Thymus (tissue), 11 donors: ENCODE measurements at regions not wholly inside any gene's neighbourhood (a gene's known extent, or its start where the extent isn't known, plus 50 kb on each side); places are given as distances from the start of the nearest gene placed in this dataset.
"Not testable (repeated sequence)": the region's sequence is repeated elsewhere in the genome, so short reads cannot be mapped to it uniquely, and the experiment has no call there.

ENCODE experiments used
- DNase-seq, 9 donors: peaks; one replicate each; pipeline ENCODE4 v3.0.0-alpha.2; 2013; ENCODE audit warnings: low spot score in 9 of 9, low read depth in 6 of 9, missing footprints in 1 of 9
- H3K27ac ChIP-seq, 2 donors: one replicate each; pipeline ENCODE4 v1.5.1; 2013; ENCODE audit warnings: control low read depth in 1 of 2, low read depth in 1 of 2, low read length in 1 of 2, mild to moderate bottlenecking in 1 of 2, moderate library complexity in 1 of 2
- H3K27me3 ChIP-seq, 2 donors: one replicate each; pipeline ENCODE4 v1.5.1; 2013; ENCODE audit warnings: low read length in 1 of 2; ENCODE audit not compliant: control insufficient read depth in 2 of 2, insufficient read depth in 1 of 2
- H3K36me3 ChIP-seq, 2 donors: one replicate each; pipeline ENCODE4 v1.5.1; 2013; ENCODE audit warnings: low read length in 1 of 2, mild to moderate bottlenecking in 1 of 2, moderate library complexity in 1 of 2; ENCODE audit not compliant: control insufficient read depth in 2 of 2, insufficient read depth in 2 of 2
- H3K4me1 ChIP-seq, 2 donors: one replicate each; pipeline ENCODE4 v1.5.1; 2013; ENCODE audit warnings: low read length in 2 of 2; ENCODE audit not compliant: control insufficient read depth in 2 of 2, insufficient read depth in 2 of 2
- H3K4me3 ChIP-seq, 2 donors: one replicate each; pipeline ENCODE4 v1.5.1; 2013; ENCODE audit warnings: low read length in 2 of 2, control low read depth in 1 of 2, mild to moderate bottlenecking in 1 of 2
- H3K9me3 ChIP-seq, 2 donors: one replicate each; pipeline ENCODE4 v1.5.1; 2013; ENCODE audit warnings: low read length in 1 of 2, mild to moderate bottlenecking in 1 of 2; ENCODE audit not compliant: control insufficient read depth in 2 of 2, insufficient read depth in 1 of 2
- WGBS: extraction: QIAGEN DNeasy Blood & Tissue Kit; methylation state at CpG from one replicate; pipeline ENCODE4 v1.1.7; 2013; 5-methylcytosine and 5-hydroxymethylcytosine counted together
- donor health status: healthy.

DNA sequence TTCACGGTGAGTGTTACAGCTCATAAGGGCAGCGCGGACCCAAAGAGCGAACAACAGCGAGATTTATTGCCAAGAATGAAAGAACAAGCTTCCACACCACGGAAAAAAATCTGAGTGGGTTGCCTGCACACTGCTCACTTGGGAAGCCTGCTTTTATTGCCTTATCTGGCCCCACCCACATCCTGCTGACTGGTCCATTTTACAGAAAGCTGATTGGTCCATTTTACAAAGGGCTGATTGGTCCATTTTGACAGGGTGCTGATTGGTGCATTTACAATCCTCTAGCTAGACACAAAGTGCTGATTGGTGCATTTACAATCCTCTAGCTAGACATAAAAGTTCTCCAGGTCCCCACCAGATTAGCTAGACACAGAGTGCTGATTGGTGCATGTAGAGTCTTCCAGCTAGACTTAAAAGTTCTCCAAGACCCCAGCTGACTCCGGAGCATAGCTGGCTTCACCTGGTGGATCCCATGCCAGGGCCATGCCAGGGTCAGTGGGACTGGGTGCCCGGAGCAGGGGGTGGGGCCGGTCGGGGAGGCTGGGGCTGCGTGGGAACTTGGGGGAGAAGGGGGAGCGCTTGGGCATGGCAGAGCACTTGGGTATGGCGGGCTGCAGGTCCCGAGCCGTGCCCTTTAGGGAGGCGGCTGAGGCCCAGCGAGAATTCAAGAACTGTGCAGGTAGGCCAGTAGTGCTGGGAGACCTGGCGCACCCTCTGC is 75.4 kb upstream of the ATP1A1 start:
- Histone ChIP-seq H3K36me3 (no peaks in the 10 kb centered on the region), H3K9me3 (peaks cover 0 to 8% of the 10 kb centered on the region in 2 donors), H3K27me3 (no peaks in the 10 kb centered on the region), H3K4me3 (no peak overlapping the region), H3K4me1 (no peaks in the 10 kb centered on the region), H3K27ac (no peak overlapping the region)
- DNase-seq, result no peak
- WGBS, result 97% methylated on average over 18 of the region's 18 CpGs

DNA sequence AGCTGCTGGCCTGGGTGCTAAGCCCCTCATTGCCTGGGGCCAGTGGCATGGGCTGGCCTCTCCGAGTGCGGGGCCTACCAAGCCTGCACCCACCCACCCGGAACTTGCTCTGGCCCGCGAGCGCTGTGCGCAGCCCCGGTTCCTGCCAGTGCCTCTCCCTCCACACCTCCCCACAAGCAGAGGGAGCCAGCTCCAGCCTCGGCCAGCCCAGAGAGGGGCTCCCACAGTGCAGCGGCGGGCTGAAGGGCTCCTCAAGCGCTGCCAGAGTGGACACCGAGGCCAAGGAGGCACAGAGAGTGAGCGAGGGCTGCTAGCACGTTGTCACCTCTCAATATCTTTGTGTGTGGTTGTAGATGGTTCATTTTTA is 74.8 kb upstream of the ATP1A1 start:
- H3K9me3 ChIP-seq, H3K4me1 ChIP-seq, H3K36me3 ChIP-seq, H3K27ac ChIP-seq, DNase-seq, H3K4me3 ChIP-seq, H3K27me3 ChIP-seq: not testable (repeated sequence)
- WGBS, result 95% methylated on average over 15 of the region's 15 CpGs

DNA sequence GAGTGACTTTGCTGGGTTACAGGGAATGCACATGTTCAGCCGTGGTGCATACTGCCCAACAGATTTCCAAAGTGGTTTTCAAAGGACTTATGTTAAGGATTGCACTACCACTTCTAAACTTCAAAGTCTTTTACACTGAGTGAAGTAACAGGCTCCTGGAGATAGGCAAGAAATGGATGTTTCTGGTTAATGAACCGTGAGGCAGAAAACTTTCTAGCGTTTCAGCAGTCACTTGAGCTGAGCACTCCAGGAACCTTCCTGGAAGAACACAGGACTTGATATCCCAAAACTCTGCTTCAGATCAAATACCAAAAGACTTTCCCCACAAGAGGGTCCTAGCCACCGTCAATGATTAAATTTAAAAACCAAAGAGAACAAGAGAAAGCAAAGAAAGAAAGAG is 74.3 kb upstream of the ATP1A1 start:
- no peak for DNase-seq
- no peaks in the 10 kb centered on the region for H3K27me3 ChIP-seq
- no peaks in the 10 kb centered on the region for H3K36me3 ChIP-seq
- no peaks in the 10 kb centered on the region for H3K4me1 ChIP-seq
- H3K9me3 ChIP-seq, result peaks cover 0 to 8% of the 10 kb centered on the region in 2 donors
- no peak overlapping the region for H3K4me3 ChIP-seq
- 92% methylated on average over 4 of the region's 4 CpGs for WGBS
- no peak overlapping the region for H3K27ac ChIP-seq

DNA sequence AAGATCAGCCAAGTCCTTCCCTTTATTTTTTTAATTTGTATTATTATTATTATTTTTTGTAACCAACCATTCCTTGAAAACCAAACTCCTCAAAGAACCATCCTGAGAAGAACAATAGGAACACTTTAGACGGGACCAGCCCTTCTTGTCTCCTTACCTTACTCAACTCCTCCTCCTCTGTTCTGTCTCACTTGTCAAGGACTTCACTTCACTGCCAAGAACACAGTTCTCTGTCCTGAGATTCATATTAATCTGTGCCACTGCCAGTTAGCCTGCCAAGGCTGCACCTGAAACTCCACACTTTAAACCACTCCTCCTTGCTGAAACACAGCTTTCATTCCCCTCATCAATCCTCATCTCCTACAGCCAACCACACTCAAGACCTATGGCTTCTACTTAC is 73.8 kb upstream of the ATP1A1 start:
- H3K9me3 ChIP-seq, result peaks cover 0 to 8% of the 10 kb centered on the region in 2 donors
- H3K27me3 ChIP-seq, result no peaks in the 10 kb centered on the region
- no peak for DNase-seq
- no peak overlapping the region for H3K27ac ChIP-seq
- H3K4me3 ChIP-seq, result no peak overlapping the region
- no peaks in the 10 kb centered on the region for H3K36me3 ChIP-seq
- no peaks in the 10 kb centered on the region for H3K4me1 ChIP-seq
- 93% methylated on average over 1 of the region's 1 CpG for WGBS

DNA sequence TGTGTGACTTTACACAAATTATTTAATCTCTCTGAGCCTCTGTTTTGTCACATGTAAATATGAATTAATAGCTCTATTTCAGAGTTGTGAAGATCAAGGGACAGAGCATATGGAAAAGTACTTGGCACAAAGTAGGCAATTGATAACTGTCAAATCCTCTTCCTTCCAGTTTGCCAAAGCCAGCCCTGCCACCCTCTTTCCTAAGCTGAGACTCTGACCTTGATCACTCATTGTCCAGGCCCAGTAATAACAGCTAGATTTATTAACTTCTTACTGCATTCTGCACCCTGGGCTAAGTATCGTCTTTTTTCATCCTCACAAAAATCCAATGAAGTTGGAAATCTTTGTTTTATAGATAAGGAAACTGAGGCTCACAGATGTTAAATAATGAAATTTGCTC is 70.8 kb upstream of the ATP1A1 start:
- Histone ChIP-seq H3K4me3 (no peak overlapping the region), H3K27me3 (no peaks in the 10 kb centered on the region), H3K4me1 (no peaks in the 10 kb centered on the region), H3K36me3 (no peaks in the 10 kb centered on the region), H3K27ac (no peak overlapping the region), H3K9me3 (peaks cover 2 to 8% of the 10 kb centered on the region in 2 donors)
- no peak for DNase-seq
- 100% methylated on average over 1 of the region's 1 CpG for WGBS

DNA sequence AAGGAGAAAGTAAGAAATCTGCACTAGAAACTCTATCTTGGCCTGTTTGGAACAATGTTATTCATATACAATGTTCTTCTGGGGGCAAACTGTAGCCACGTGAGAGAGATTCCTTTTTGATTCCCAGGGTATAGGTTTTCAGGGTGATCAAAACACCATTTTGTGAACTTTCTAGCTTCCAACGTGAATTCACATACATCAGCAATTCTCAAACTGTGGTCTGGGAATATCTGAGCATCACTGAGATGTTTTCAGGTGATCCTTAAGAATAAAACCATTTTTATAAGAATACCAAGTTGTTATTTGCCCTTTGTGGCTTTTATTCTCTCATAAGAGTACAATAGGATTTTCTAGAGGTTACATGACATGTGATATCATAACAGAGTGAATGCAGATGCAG is 66.9 kb upstream of the ATP1A1 start:
- Histone ChIP-seq H3K36me3 (no peaks in the 10 kb centered on the region), H3K27me3 (no peaks in the 10 kb centered on the region), H3K4me3 (no peak overlapping the region), H3K9me3 (peaks cover 0 to 2% of the 10 kb centered on the region in 2 donors), H3K4me1 (peaks cover 6 to 8% of the 10 kb centered on the region in 2 donors), H3K27ac (no peak overlapping the region)
- 94% methylated on average over 2 of the region's 2 CpGs for WGBS
- no peak for DNase-seq

DNA sequence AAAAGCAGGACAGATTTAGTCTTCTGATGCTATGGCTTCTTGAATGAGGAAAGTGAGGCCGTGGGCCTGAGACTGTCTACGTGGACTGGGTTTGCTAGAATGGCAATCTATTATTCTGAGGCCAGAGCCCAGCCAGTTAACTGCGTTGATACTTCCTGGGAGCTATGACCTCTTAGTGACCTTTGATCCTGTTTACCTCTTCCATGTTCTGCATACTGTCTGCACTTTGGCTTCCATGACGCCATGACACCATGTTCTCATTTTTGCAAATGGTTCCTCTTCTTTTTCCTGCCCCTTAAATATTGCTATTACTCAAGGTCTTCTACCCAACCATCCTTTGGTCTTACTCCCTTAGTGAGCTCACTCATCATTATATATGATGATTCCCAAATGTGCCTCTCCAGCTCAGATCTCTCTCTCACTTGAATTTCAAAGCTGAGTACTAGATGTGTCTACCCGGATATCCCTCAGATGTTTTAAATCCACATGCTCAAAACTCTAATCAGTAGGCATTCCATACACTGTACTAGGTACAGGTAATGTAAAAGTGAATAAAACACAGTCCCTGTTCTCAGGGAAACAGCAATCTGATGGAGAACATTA is 66.1 kb upstream of the ATP1A1 start:
- H3K36me3 ChIP-seq, result no peaks in the 10 kb centered on the region
- H3K4me1 ChIP-seq, result peaks cover 11 to 17% of the 10 kb centered on the region in 2 donors
- 97% methylated on average over 5 of the region's 5 CpGs for WGBS
- H3K27ac ChIP-seq, result no peak overlapping the region
- no peak overlapping the region for H3K4me3 ChIP-seq
- peaks cover 0 to 2% of the 10 kb centered on the region in 2 donors for H3K9me3 ChIP-seq
- no peaks in the 10 kb centered on the region for H3K27me3 ChIP-seq
- no peak for DNase-seq

DNA sequence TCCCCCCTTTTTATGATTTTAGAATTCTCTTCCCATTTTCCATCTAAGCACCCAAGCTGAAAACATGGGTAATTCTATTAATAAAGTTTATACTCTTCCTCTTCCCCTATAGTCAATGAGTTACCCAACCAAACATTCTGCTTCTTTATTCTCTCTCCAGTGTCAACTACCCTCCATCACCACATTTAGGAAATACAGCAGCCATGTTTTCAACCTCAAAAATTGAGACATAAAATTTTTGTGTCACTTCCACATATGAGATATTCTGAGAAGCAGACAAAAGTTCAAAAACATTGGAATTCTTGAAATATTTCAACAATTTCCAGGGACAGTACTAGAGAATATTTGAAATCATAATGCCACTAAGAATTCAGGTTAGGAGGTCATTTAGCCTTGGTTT is 64.8 kb upstream of the ATP1A1 start:
- Histone ChIP-seq H3K27ac (no peak overlapping the region), H3K36me3 (no peaks in the 10 kb centered on the region), H3K27me3 (no peaks in the 10 kb centered on the region), H3K4me3 (no peak overlapping the region), H3K9me3 (peaks cover 0 to 2% of the 10 kb centered on the region in 2 donors), H3K4me1 (peaks cover 14 to 29% of the 10 kb centered on the region in 2 donors)
- no peak for DNase-seq

DNA sequence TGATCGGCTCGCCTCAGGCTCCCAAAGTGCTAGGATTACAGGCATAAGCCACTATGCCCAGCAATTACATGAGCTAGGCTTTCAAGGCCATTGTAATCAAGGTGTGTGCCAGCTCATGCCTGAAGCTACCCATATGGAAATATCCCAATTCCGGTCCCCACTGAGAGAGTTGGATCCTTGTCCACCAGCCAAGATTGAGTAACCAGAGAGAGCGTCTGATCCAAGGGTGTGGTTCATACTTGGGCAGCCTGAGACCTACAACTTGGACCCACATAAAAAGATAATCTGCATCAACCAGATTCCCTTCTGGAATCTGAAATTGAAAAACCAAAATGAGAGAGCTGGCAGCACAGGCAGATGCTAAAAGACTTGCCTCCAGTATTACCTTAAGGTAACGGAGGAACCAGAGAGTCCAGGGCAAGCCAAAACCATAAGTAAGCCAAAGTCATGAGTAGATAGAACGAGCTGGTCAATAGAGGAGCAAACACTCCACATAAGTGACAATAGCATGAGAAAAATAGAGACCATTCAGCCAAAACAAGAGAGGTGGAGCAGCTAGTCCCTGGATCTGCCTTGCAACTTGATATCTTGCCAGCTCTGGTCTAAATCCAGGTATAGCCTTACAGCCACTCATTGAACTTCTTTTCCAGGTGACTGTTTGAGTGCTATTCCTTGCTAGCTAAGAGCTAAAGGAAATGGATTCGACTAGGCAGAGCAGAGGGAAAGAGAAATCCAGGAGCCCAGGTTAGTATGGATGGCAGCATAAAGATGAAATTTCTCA is 63.8 kb upstream of the ATP1A1 start:
- peaks cover 14 to 29% of the 10 kb centered on the region in 2 donors for H3K4me1 ChIP-seq
- no peaks in the 10 kb centered on the region for H3K36me3 ChIP-seq
- H3K4me3 ChIP-seq, result no peak overlapping the region
- no peak for DNase-seq
- peaks cover 0 to 2% of the 10 kb centered on the region in 2 donors for H3K9me3 ChIP-seq
- WGBS, result 95% methylated on average over 7 of the region's 7 CpGs
- H3K27ac ChIP-seq, result no peak overlapping the region
- H3K27me3 ChIP-seq, result no peaks in the 10 kb centered on the region
